ENCODE measurements at regions not wholly inside any gene's neighbourhood (a gene's known extent, or its start where the extent isn't known, plus 50 kb on each side); places are given as distances from the start of the nearest gene placed in this dataset.

- Histone ChIP-seq H3K27me3 (no peaks in the 10 kb centered on the region), H3K27ac (no peak overlapping the region), H3K36me3 (no peaks in the 10 kb centered on the region), H3K4me3 (no peak overlapping the region), H3K4me1 (no peaks in the 10 kb centered on the region), H3K9me3 (peaks cover 0 to 2% (median 0%) of the 10 kb centered on the region in 4 donors)
- TF ChIP-seq POLR2AphosphoS5 (IDR thresholded peaks at IDR 0.05), result no peak
- no peak for TF ChIP-seq EP300 (IDR thresholded peaks at IDR 0.05)
- no peak for TF ChIP-seq POLR2A (IDR thresholded peaks at IDR 0.05)
- TF ChIP-seq CTCF (IDR thresholded peaks at IDR 0.05), result no peak
- DNase-seq, result no peak
- intact Hi-C loops (cut with DNase I), result no loop called here
Measured at GRCh38 chr1:83704350-83704749, 294.6 kb downstream of the TTLL7 start.

- H3K27me3 ChIP-seq, result no peaks in the 10 kb centered on the region
- TF ChIP-seq CTCF (IDR thresholded peaks at IDR 0.05) (no peak), POLR2A (IDR thresholded peaks at IDR 0.05) (no peak), POLR2AphosphoS5 (IDR thresholded peaks at IDR 0.05) (no peak), EP300 (IDR thresholded peaks at IDR 0.05) (no peak)
- no peaks in the 10 kb centered on the region for H3K4me1 ChIP-seq
- H3K27ac ChIP-seq, result no peak overlapping the region
- no peak for DNase-seq
- 85 to 89% methylated on average over 1 of the region's 1 CpG for WGBS, 2 donors
- H3K4me3 ChIP-seq, result no peak overlapping the region
- H3K36me3 ChIP-seq, result no peaks in the 10 kb centered on the region
- intact Hi-C loops (cut with DNase I), result no loop called here
- H3K9me3 ChIP-seq, result peaks cover 0 to 2% (median 0%) of the 10 kb centered on the region in 4 donors
Measured at GRCh38 chr1:83702356-83702755, 296.6 kb downstream of the TTLL7 start.

GRCh38 chr1:83701355-83701754 lies 297.6 kb downstream of the TTLL7 start:
- WGBS, 2 donors, result 80 to 86% methylated on average over 2 of the region's 2 CpGs

GRCh38 chr1:83698644-83699043 lies 300.3 kb downstream of the TTLL7 start:
- intact Hi-C loops (cut with DNase I), result no loop called here
- Histone ChIP-seq H3K27me3 (no peaks in the 10 kb centered on the region), H3K4me3 (no peak overlapping the region), H3K4me1 (no peaks in the 10 kb centered on the region), H3K9me3 (peaks cover 0 to 2% (median 0%) of the 10 kb centered on the region in 4 donors), H3K27ac (no peak overlapping the region), H3K36me3 (no peaks in the 10 kb centered on the region)
- DNase-seq, result no peak
- 85 to 92% methylated on average over 2 of the region's 2 CpGs for WGBS, 2 donors
- TF ChIP-seq EP300 (IDR thresholded peaks at IDR 0.05), result no peak
- no peak for TF ChIP-seq POLR2A (IDR thresholded peaks at IDR 0.05)
- TF ChIP-seq CTCF (IDR thresholded peaks at IDR 0.05), result no peak
- TF ChIP-seq POLR2AphosphoS5 (IDR thresholded peaks at IDR 0.05), result no peak

More at GRCh38 chr1:83701355-83701754, 297.6 kb downstream of the TTLL7 start:
- peaks cover 0 to 2% (median 0%) of the 10 kb centered on the region in 4 donors for H3K9me3 ChIP-seq
- no peaks in the 10 kb centered on the region for H3K4me1 ChIP-seq
- H3K36me3 ChIP-seq, result no peaks in the 10 kb centered on the region
- TF ChIP-seq POLR2A (IDR thresholded peaks at IDR 0.05) (no peak), CTCF (IDR thresholded peaks at IDR 0.05) (no peak), POLR2AphosphoS5 (IDR thresholded peaks at IDR 0.05) (no peak), EP300 (IDR thresholded peaks at IDR 0.05) (no peak)
- intact Hi-C loops (cut with DNase I), result no loop called here
- no peak overlapping the region for H3K27ac ChIP-seq
- H3K27me3 ChIP-seq, result no peaks in the 10 kb centered on the region
- no peak for DNase-seq
- no peak overlapping the region for H3K4me3 ChIP-seq

- no peaks in the 10 kb centered on the region for H3K36me3 ChIP-seq
- H3K4me3 ChIP-seq, result no peak overlapping the region
- no peak overlapping the region for H3K27ac ChIP-seq
- no peak for TF ChIP-seq CTCF (IDR thresholded peaks at IDR 0.05)
- TF ChIP-seq POLR2A (IDR thresholded peaks at IDR 0.05), result no peak
- TF ChIP-seq EP300 (IDR thresholded peaks at IDR 0.05), result no peak
- no peak for TF ChIP-seq POLR2AphosphoS5 (IDR thresholded peaks at IDR 0.05)
- H3K4me1 ChIP-seq, result no peaks in the 10 kb centered on the region
- DNase-seq, result no peak
- H3K27me3 ChIP-seq, result no peaks in the 10 kb centered on the region
- peaks cover 0 to 2% (median 0%) of the 10 kb centered on the region in 4 donors for H3K9me3 ChIP-seq
- intact Hi-C loops (cut with DNase I), result no loop called here
Measured at GRCh38 chr1:83697961-83698360, 301.0 kb downstream of the TTLL7 start.
